ENCODE measurements at regions not wholly inside any gene's neighbourhood (a gene's known extent, or its start where the extent isn't known, plus 50 kb on each side); places are given as distances from the start of the nearest gene placed in this dataset.

- Histone ChIP-seq H3K9me3 (replicated peaks in 1 of 2; ENCODE audit: control insufficient read depth in 1 of 2, insufficient read depth in 1 of 2, low read length in 2 of 2) (no peaks in the 10 kb centered on the region), H3K27ac (ENCODE audit: low read depth in 1 of 2, low read length in 2 of 2) (no peak overlapping the region), H3K4me3 (replicated peaks in 1 of 3; ENCODE audit: low read depth in 2 of 3, low read length in 3 of 3) (no peak overlapping the region), H3K79me2 (ENCODE audit: insufficient read depth, low read length) (no peaks in the 10 kb centered on the region), H3K27me3 (ENCODE audit: control insufficient read depth in 2 of 2, insufficient read depth in 2 of 2, low read length in 2 of 2) (no peaks in the 10 kb centered on the region), H3K9ac (ENCODE audit: insufficient read depth, low read length, poor library complexity, severe bottlenecking) (no peak overlapping the region), H2AFZ (ENCODE audit: insufficient read depth, low read depth, low read length, poor library complexity, severe bottlenecking) (no peak overlapping the region), H3K4me1 (ENCODE audit: control insufficient read depth in 1 of 2, insufficient read depth in 2 of 2, low read length in 2 of 2) (no peaks in the 10 kb centered on the region), H4K20me1 (ENCODE audit: insufficient read depth, low read length) (no peaks in the 10 kb centered on the region), H3K36me3 (replicated peaks in 1 of 2; ENCODE audit: control insufficient read depth in 1 of 2, insufficient read depth in 2 of 2, low read length in 2 of 2) (no peaks in the 10 kb centered on the region), H3K4me2 (replicated peaks; ENCODE audit: extremely low read depth, low read length, poor library complexity, severe bottlenecking) (no peak overlapping the region)
- H3K4me3 Mint-ChIP-seq = no peak overlapping the region
- H3K36me3 Mint-ChIP-seq = no peaks in the 10 kb centered on the region
- TF ChIP-seq CTCF (IDR thresholded peaks at IDR 0.05) = no peak
- DNase-seq = no peak
- no peaks in the 10 kb centered on the region for H3K27me3 Mint-ChIP-seq (ENCODE audit: low read depth in 3 of 3)
- no peak overlapping the region for H3K27ac Mint-ChIP-seq
- intact Hi-C loops (cut with micrococcal nuclease) = no loop called here
- peaks cover 0 to 4% (median 0%) of the 10 kb centered on the region in 7 donors for H3K9me3 Mint-ChIP-seq
- no peaks in the 10 kb centered on the region for H3K4me1 Mint-ChIP-seq
These were observed 60.3 kb upstream of the TP63 start for GRCh38 chr3:189570916-189571315.

GRCh38 chr3:189572249-189572648 lies 58.9 kb upstream of the TP63 start:
- Mint-ChIP-seq H3K4me3 (no peak overlapping the region), H3K27me3 (ENCODE audit: low read depth in 3 of 3) (no peaks in the 10 kb centered on the region), H3K4me1 (no peaks in the 10 kb centered on the region), H3K9me3 (peaks cover 0 to 4% (median under 1%) of the 10 kb centered on the region in 7 donors), H3K36me3 (no peaks in the 10 kb centered on the region), H3K27ac (no peak overlapping the region)
- no peaks in the 10 kb centered on the region for H3K36me3 ChIP-seq (replicated peaks in 1 of 2; ENCODE audit: control insufficient read depth in 1 of 2, insufficient read depth in 2 of 2, low read length in 2 of 2)
- no CpG with 5 or more reads among the region's 2 CpGs for WGBS (ENCODE audit: insufficient coverage)
- no peaks in the 10 kb centered on the region for H3K79me2 ChIP-seq (ENCODE audit: insufficient read depth, low read length)
- intact Hi-C loops (cut with micrococcal nuclease) = no loop called here
- H3K9ac ChIP-seq (ENCODE audit: insufficient read depth, low read length, poor library complexity, severe bottlenecking) = no peak overlapping the region
- no peak for DNase-seq
- peaks cover 1 to 3% of the 10 kb centered on the region in 2 donors for H3K9me3 ChIP-seq (replicated peaks in 1 of 2; ENCODE audit: control insufficient read depth in 1 of 2, insufficient read depth in 1 of 2, low read length in 2 of 2)
- no peak overlapping the region for H3K4me2 ChIP-seq (replicated peaks; ENCODE audit: extremely low read depth, low read length, poor library complexity, severe bottlenecking)
- TF ChIP-seq CTCF (IDR thresholded peaks at IDR 0.05) = no peak
- H2AFZ ChIP-seq (ENCODE audit: insufficient read depth, low read depth, low read length, poor library complexity, severe bottlenecking) = no peak overlapping the region
- no peaks in the 10 kb centered on the region for H4K20me1 ChIP-seq (ENCODE audit: insufficient read depth, low read length)
- no peaks in the 10 kb centered on the region for H3K27me3 ChIP-seq (ENCODE audit: control insufficient read depth in 2 of 2, insufficient read depth in 2 of 2, low read length in 2 of 2)
- no peak overlapping the region for H3K27ac ChIP-seq (ENCODE audit: low read depth in 1 of 2, low read length in 2 of 2)
- H3K4me3 ChIP-seq (replicated peaks in 1 of 3; ENCODE audit: low read depth in 2 of 3, low read length in 3 of 3) = no peak overlapping the region
- no peaks in the 10 kb centered on the region for H3K4me1 ChIP-seq (ENCODE audit: control insufficient read depth in 1 of 2, insufficient read depth in 2 of 2, low read length in 2 of 2)
